ENCODE measurements at regions not wholly inside any gene's neighbourhood (a gene's known extent, or its start where the extent isn't known, plus 50 kb on each side); places are given as distances from the start of the nearest gene placed in this dataset.

GRCh38 chr7:19872094-19872493 lies 98.7 kb upstream of the TMEM196 start:
- DNase-seq (ENCODE audit: low read depth), result no peak
- no peak for TF ChIP-seq CTCF (IDR thresholded peaks at IDR 0.05; ENCODE audit: insufficient read depth, low read depth, low read length, missing control alignments)
- H3K4me3 ChIP-seq (ENCODE audit: low read depth, low read length), result no peak overlapping the region

- no peak for TF ChIP-seq CTCF (IDR thresholded peaks at IDR 0.05; ENCODE audit: insufficient read depth, low read depth, low read length, missing control alignments)
- no peak for DNase-seq (ENCODE audit: low read depth)
- no peak overlapping the region for H3K4me3 ChIP-seq (ENCODE audit: low read depth, low read length)
Observed at GRCh38 chr7:19871102-19871501, 97.7 kb upstream of the TMEM196 start.

- no peak overlapping the region for H3K4me3 ChIP-seq (ENCODE audit: low read depth, low read length)
- no peak for TF ChIP-seq CTCF (IDR thresholded peaks at IDR 0.05; ENCODE audit: insufficient read depth, low read depth, low read length, missing control alignments)
- DNase-seq (ENCODE audit: low read depth), result no peak
Observed at GRCh38 chr7:19869979-19870378, 96.6 kb upstream of the TMEM196 start.

GRCh38 chr7:19853261-19853832 lies 79.9 kb upstream of the TMEM196 start:
- H3K4me3 ChIP-seq (ENCODE audit: low read depth, low read length), result no peak overlapping the region
- TF ChIP-seq CTCF (IDR thresholded peaks at IDR 0.05; ENCODE audit: insufficient read depth, low read depth, low read length, missing control alignments), result no peak
- no peak for DNase-seq (ENCODE audit: low read depth)

GRCh38 chr7:19852192-19852591 lies 78.8 kb upstream of the TMEM196 start:
- TF ChIP-seq CTCF (IDR thresholded peaks at IDR 0.05; ENCODE audit: insufficient read depth, low read depth, low read length, missing control alignments), result no peak
- H3K4me3 ChIP-seq (ENCODE audit: low read depth, low read length), result no peak overlapping the region
- DNase-seq (ENCODE audit: low read depth), result no peak

GRCh38 chr7:19851504-19851903 lies 78.1 kb upstream of the TMEM196 start:
- no peak overlapping the region for H3K4me3 ChIP-seq (ENCODE audit: low read depth, low read length)
- DNase-seq (ENCODE audit: low read depth), result no peak
- no peak for TF ChIP-seq CTCF (IDR thresholded peaks at IDR 0.05; ENCODE audit: insufficient read depth, low read depth, low read length, missing control alignments)

GRCh38 chr7:19834566-19834965 lies 61.1 kb upstream of the TMEM196 start:
- no peak for DNase-seq (ENCODE audit: low read depth)
- no peak overlapping the region for H3K4me3 ChIP-seq (ENCODE audit: low read depth, low read length)
- no peak for TF ChIP-seq CTCF (IDR thresholded peaks at IDR 0.05; ENCODE audit: insufficient read depth, low read depth, low read length, missing control alignments)

All from GM12865 (cell line).